WTC11 (cell line): ENCODE measurements at regions not wholly inside any gene's neighbourhood (a gene's known extent, or its start where the extent isn't known, plus 50 kb on each side); places are given as distances from the start of the nearest gene placed in this dataset.

Source experiments
- CTCF ChIP-seq: fragments of 200-600 bp; IDR thresholded peaks from 2 replicates; pipeline ENCODE4 v1.8.0; 2022; ENCODE audit warnings: antibody characterized with exemption
- FOXJ3 ChIP-seq: sonication (generic); formaldehyde crosslinking; IDR thresholded peaks from 2 replicates; pipeline ENCODE4 v1.9.0; 2021; ENCODE audit warnings: missing genetic modification reagents, mild to moderate bottlenecking, borderline replicate concordance
- IRF1 ChIP-seq: sonication (generic); formaldehyde crosslinking; IDR thresholded peaks from 2 replicates; pipeline ENCODE4 v1.8.0; 2023; ENCODE audit warnings: missing genetic modification reagents
- KAT7 ChIP-seq: sonication (generic); formaldehyde crosslinking; IDR thresholded peaks from 2 replicates; pipeline ENCODE4 v1.8.1; 2023; ENCODE audit warnings: missing genetic modification reagents, mild to moderate bottlenecking, borderline replicate concordance
- MXD4 ChIP-seq: fragments of 250-450 bp; sonication (Bioruptor Pico); IDR thresholded peaks from 2 replicates; pipeline ENCODE4 v1.8.0; 2021; ENCODE audit warnings: mild to moderate bottlenecking, moderate library complexity, borderline replicate concordance
- NFE2L1 ChIP-seq: sonication (generic); formaldehyde crosslinking; IDR thresholded peaks from 2 replicates; pipeline ENCODE4 v1.8.1; 2023; ENCODE audit warnings: missing genetic modification reagents
- NR3C1 ChIP-seq: sonication (generic); formaldehyde crosslinking; conservative IDR thresholded peaks from 2 replicates; pipeline ENCODE4 v1.8.1; 2023; ENCODE audit warnings: low read depth, mild to moderate bottlenecking, missing genetic modification reagents
- TF ChIP-seq, protein P1 (sequence below): sonication (generic); formaldehyde crosslinking; conservative IDR thresholded peaks from 2 replicates; pipeline ENCODE4 v1.8.1; 2023; ENCODE audit warnings: mild to moderate bottlenecking, low read depth, missing genetic modification reagents, moderate library complexity
- TF ChIP-seq, protein P2 (sequence below): sonication (generic); formaldehyde crosslinking; IDR thresholded peaks from 2 replicates; pipeline ENCODE4 v1.8.0; 2022; ENCODE audit warnings: mild to moderate bottlenecking, missing genetic modification reagents
- TF ChIP-seq, protein P3 (sequence below): sonication (generic); formaldehyde crosslinking; IDR thresholded peaks from 2 replicates; pipeline ENCODE4 v1.8.1; 2022; ENCODE audit warnings: mild to moderate bottlenecking, moderate library complexity, missing genetic modification reagents
- TF ChIP-seq, protein P4 (sequence below): sonication (generic); formaldehyde crosslinking; IDR thresholded peaks from 2 replicates; pipeline ENCODE4 v1.8.1; 2023; ENCODE audit warnings: mild to moderate bottlenecking, moderate library complexity, missing genetic modification reagents
- TF ChIP-seq, protein P5 (sequence below): fragments of 250-450 bp; sonication (Bioruptor Pico); IDR thresholded peaks from 2 replicates; pipeline ENCODE4 v2.1.2; 2022; ENCODE audit warnings: mild to moderate bottlenecking, moderate library complexity

DNA sequence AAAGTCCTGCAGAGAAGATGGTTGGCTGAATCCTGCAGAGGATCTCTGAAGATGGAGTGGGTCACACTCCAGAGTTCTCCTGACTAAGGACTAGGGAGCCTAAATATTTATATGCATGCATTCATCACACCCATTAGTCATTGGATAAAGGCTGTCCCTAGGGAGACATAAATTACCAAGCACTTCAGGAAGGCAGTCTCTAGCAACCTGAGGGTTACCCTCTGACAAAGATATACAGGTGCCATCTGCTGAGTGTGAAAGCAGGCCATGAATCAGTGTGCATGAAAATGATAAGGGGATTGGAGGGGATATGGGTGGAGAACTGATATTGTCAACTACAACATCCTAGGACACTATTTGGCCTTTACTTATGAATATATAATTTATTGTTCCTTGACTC lies 294.8 kb upstream of the DDX18 start:
- TF ChIP-seq IRF1 (CRISPR knock-in tag) (no peak), CTCF (no peak), MXD4 (CRISPR knock-in tag) (no peak), KAT7 (CRISPR knock-in tag) (no peak), NFE2L1 (no peak), NR3C1 (CRISPR knock-in tag) (no peak), FOXJ3 (no peak)
- TF ChIP-seq, protein P1, sequence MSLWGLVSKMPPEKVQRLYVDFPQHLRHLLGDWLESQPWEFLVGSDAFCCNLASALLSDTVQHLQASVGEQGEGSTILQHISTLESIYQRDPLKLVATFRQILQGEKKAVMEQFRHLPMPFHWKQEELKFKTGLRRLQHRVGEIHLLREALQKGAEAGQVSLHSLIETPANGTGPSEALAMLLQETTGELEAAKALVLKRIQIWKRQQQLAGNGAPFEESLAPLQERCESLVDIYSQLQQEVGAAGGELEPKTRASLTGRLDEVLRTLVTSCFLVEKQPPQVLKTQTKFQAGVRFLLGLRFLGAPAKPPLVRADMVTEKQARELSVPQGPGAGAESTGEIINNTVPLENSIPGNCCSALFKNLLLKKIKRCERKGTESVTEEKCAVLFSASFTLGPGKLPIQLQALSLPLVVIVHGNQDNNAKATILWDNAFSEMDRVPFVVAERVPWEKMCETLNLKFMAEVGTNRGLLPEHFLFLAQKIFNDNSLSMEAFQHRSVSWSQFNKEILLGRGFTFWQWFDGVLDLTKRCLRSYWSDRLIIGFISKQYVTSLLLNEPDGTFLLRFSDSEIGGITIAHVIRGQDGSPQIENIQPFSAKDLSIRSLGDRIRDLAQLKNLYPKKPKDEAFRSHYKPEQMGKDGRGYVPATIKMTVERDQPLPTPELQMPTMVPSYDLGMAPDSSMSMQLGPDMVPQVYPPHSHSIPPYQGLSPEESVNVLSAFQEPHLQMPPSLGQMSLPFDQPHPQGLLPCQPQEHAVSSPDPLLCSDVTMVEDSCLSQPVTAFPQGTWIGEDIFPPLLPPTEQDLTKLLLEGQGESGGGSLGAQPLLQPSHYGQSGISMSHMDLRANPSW: no peak
- TF ChIP-seq, protein P2, sequence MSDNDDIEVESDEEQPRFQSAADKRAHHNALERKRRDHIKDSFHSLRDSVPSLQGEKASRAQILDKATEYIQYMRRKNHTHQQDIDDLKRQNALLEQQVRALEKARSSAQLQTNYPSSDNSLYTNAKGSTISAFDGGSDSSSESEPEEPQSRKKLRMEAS: no peak
- TF ChIP-seq, protein P3, sequence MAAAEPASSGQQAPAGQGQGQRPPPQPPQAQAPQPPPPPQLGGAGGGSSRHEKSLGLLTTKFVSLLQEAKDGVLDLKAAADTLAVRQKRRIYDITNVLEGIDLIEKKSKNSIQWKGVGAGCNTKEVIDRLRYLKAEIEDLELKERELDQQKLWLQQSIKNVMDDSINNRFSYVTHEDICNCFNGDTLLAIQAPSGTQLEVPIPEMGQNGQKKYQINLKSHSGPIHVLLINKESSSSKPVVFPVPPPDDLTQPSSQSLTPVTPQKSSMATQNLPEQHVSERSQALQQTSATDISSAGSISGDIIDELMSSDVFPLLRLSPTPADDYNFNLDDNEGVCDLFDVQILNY: no peak
- TF ChIP-seq, protein P4, sequence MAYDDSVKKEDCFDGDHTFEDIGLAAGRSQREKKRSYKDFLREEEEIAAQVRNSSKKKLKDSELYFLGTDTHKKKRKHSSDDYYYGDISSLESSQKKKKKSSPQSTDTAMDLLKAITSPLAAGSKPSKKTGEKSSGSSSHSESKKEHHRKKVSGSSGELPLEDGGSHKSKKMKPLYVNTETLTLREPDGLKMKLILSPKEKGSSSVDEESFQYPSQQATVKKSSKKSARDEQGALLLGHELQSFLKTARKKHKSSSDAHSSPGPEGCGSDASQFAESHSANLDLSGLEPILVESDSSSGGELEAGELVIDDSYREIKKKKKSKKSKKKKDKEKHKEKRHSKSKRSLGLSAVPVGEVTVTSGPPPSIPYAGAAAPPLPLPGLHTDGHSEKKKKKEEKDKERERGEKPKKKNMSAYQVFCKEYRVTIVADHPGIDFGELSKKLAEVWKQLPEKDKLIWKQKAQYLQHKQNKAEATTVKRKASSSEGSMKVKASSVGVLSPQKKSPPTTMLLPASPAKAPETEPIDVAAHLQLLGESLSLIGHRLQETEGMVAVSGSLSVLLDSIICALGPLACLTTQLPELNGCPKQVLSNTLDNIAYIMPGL (CRISPR knock-in tag): no peak
- TF ChIP-seq, protein P5, sequence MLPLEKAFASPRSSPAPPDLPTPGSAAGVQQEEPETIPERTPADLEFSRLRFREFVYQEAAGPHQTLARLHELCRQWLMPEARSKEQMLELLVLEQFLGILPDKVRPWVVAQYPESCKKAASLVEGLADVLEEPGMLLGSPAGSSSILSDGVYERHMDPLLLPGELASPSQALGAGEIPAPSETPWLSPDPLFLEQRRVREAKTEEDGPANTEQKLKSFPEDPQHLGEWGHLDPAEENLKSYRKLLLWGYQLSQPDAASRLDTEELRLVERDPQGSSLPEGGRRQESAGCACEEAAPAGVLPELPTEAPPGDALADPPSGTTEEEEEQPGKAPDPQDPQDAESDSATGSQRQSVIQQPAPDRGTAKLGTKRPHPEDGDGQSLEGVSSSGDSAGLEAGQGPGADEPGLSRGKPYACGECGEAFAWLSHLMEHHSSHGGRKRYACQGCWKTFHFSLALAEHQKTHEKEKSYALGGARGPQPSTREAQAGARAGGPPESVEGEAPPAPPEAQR (CRISPR knock-in tag): no peak
